ENCODE measurements at regions not wholly inside any gene's neighbourhood (a gene's known extent, or its start where the extent isn't known, plus 50 kb on each side); places are given as distances from the start of the nearest gene placed in this dataset.

GRCh38 chr15:23750179-23750578 is 63.1 kb upstream of the NDN start:
- no peaks in the 10 kb centered on the region for H3K36me3 ChIP-seq
- H3K27me3 ChIP-seq = no peaks in the 10 kb centered on the region
- ATAC-seq = no peak
- peaks cover 0 to 7% (median 0%) of the 10 kb centered on the region in 3 donors for H3K9me3 ChIP-seq
- WGBS, 2 donors (ENCODE audit: low coverage in 1 of 2) = 62 to 79% methylated on average over 4 of the region's 4 CpGs
- H3K4me1 ChIP-seq = no peaks in the 10 kb centered on the region
- TF ChIP-seq CTCF (IDR thresholded peaks at IDR 0.05) (no peak), POLR2AphosphoS5 (IDR thresholded peaks at IDR 0.05) (no peak), POLR2A (IDR thresholded peaks at IDR 0.05) (no peak), EP300 (IDR thresholded peaks at IDR 0.05) (no peak)
- no peak overlapping the region for H3K27ac ChIP-seq
- no peak overlapping the region for H3K4me3 ChIP-seq

GRCh38 chr15:23750776-23751175 is 63.7 kb upstream of the NDN start:
- H3K27ac ChIP-seq = no peak overlapping the region
- peaks cover 0 to 7% (median 0%) of the 10 kb centered on the region in 3 donors for H3K9me3 ChIP-seq
- whole genome bisulfite sequencing, 2 donors (ENCODE audit: low coverage in 1 of 2) = 33 to 63% methylated on average over 1 of the region's 1 CpG
- no peak overlapping the region for H3K4me3 ChIP-seq
- no peaks in the 10 kb centered on the region for H3K27me3 ChIP-seq
- no peaks in the 10 kb centered on the region for H3K36me3 ChIP-seq
- ATAC-seq = no peak
- TF ChIP-seq EP300 (IDR thresholded peaks at IDR 0.05) (no peak), POLR2A (IDR thresholded peaks at IDR 0.05) (no peak), POLR2AphosphoS5 (IDR thresholded peaks at IDR 0.05) (no peak), CTCF (IDR thresholded peaks at IDR 0.05) (no peak)
- H3K4me1 ChIP-seq = no peaks in the 10 kb centered on the region

GRCh38 chr15:23753248-23753647 is 66.1 kb upstream of the NDN start:
- Histone ChIP-seq H3K4me1 (no peaks in the 10 kb centered on the region), H3K36me3 (no peaks in the 10 kb centered on the region), H3K9me3 (no peaks in the 10 kb centered on the region), H3K27me3 (no peaks in the 10 kb centered on the region), H3K27ac (no peak overlapping the region), H3K4me3 (no peak overlapping the region)
- WGBS, 2 donors (ENCODE audit: low coverage in 1 of 2) = no CpG with 5 or more reads among the region's 2 CpGs
- no peak for ATAC-seq
- no peak for TF ChIP-seq POLR2AphosphoS5 (IDR thresholded peaks at IDR 0.05)
- no peak for TF ChIP-seq EP300 (IDR thresholded peaks at IDR 0.05)
- TF ChIP-seq CTCF (IDR thresholded peaks at IDR 0.05) = no peak
- no peak for TF ChIP-seq POLR2A (IDR thresholded peaks at IDR 0.05)

- WGBS, 2 donors (ENCODE audit: low coverage in 1 of 2) = 30 to 48% methylated on average over 7 of the region's 7 CpGs
- no peaks in the 10 kb centered on the region for H3K9me3 ChIP-seq
- TF ChIP-seq EP300 (IDR thresholded peaks at IDR 0.05) (no peak), POLR2A (IDR thresholded peaks at IDR 0.05) (no peak), CTCF (IDR thresholded peaks at IDR 0.05) (no peak), POLR2AphosphoS5 (IDR thresholded peaks at IDR 0.05) (no peak)
- no peak for ATAC-seq
- no peaks in the 10 kb centered on the region for H3K4me1 ChIP-seq
- H3K4me3 ChIP-seq = no peak overlapping the region
- no peaks in the 10 kb centered on the region for H3K27me3 ChIP-seq
- H3K36me3 ChIP-seq = no peaks in the 10 kb centered on the region
- no peak overlapping the region for H3K27ac ChIP-seq
Observed at GRCh38 chr15:23758891-23759290, 71.8 kb upstream of the NDN start.

GRCh38 chr15:23760024-23760423 is 72.9 kb upstream of the NDN start:
- no peaks in the 10 kb centered on the region for H3K27me3 ChIP-seq
- no peak overlapping the region for H3K27ac ChIP-seq
- no peaks in the 10 kb centered on the region for H3K9me3 ChIP-seq
- no peak for TF ChIP-seq POLR2AphosphoS5 (IDR thresholded peaks at IDR 0.05)
- TF ChIP-seq POLR2A (IDR thresholded peaks at IDR 0.05) = no peak
- no peak for TF ChIP-seq CTCF (IDR thresholded peaks at IDR 0.05)
- no peak for TF ChIP-seq EP300 (IDR thresholded peaks at IDR 0.05)
- no peaks in the 10 kb centered on the region for H3K4me1 ChIP-seq
- WGBS, 2 donors (ENCODE audit: low coverage in 1 of 2) = 35 to 73% methylated on average over 2 to 4 of the region's 4 CpGs
- no peak for ATAC-seq
- no peaks in the 10 kb centered on the region for H3K36me3 ChIP-seq
- H3K4me3 ChIP-seq = no peak overlapping the region
